SK-N-MC (cell line): ENCODE measurements at regions not wholly inside any gene's neighbourhood (a gene's known extent, or its start where the extent isn't known, plus 50 kb on each side); places are given as distances from the start of the nearest gene placed in this dataset.

Experiments
- EZH2 ChIP-seq: fragments of 200-600 bp; sonication (generic); IDR thresholded peaks from one replicate; pipeline ENCODE4 v1.6.1; 2017; ENCODE audit warnings: antibody characterized with exemption
- FOXP2 ChIP-seq: optimal IDR thresholded peaks from 2 replicates; pipeline ENCODE3; 2011; ENCODE audit warnings: mild to moderate bottlenecking, moderate library complexity; ENCODE audit not compliant: insufficient read depth; ENCODE audit errors: extremely low read length, control extremely low read depth

DNA sequence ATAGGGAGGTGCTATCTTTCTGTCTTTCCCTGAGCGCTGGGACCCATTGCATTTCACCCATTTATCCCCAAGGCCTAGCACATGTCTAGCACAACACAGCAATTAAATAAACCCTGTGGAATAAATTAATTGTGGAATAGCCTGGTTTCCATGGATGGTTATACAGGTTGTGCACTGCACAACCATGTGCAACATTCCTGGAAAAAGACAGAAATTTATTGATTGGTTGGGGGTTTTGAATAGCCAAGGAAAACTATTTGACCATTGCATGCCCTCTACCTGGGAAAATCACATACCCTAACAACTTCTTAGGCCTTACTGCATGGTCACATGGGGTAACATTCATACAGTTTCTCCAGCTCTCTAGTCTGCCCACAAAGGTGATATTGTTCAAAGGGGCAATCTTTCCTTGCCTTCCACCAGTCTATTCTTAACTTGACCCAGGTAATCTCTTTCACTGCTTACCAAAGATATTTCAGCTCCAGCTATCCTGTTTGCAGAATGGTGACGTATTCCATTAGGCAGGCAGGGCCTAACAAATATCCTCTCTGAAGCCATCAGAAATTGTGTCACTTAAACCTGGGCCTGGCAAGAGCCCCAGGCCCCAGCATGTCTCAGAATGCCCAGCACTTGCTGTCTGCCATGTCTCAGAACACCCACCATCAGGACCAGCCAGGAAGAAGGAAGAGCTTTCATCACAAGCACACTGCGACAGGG is 157.9 kb upstream of the RAB4A start:
- TF ChIP-seq EZH2, result no peak
- no peak for TF ChIP-seq FOXP2
